ENCODE measurements at regions not wholly inside any gene's neighbourhood (a gene's known extent, or its start where the extent isn't known, plus 50 kb on each side); places are given as distances from the start of the nearest gene placed in this dataset.
A peak's percentile ranks its signal among the peaks of the same experiment; 100 is the strongest.

DNA sequence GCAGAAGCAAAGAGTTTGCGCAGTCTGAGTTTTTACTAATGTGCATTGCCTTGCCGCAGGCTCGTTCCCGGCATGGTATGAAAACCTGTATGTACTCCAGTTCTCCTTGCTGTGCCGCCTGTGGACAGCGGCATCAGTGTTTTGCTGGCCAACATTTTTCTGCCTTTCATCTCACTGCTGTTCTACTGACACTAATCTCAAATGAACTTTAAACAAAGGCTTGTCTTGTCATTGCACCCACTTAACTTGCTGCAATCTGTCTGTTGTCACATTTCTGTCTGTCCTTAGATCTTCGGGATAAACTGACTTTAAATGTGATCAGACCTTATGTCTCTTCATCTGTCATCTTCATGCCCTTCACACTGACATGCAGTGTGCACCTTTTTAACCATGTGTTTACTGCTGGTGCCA is 71.7 kb upstream of the ZNRF2 start:
- DNase-seq: no peak

GRCh38 chr7:30213637-30214036 is 70.8 kb upstream of the ZNRF2 start:
- DNase-seq: no peak

DNA sequence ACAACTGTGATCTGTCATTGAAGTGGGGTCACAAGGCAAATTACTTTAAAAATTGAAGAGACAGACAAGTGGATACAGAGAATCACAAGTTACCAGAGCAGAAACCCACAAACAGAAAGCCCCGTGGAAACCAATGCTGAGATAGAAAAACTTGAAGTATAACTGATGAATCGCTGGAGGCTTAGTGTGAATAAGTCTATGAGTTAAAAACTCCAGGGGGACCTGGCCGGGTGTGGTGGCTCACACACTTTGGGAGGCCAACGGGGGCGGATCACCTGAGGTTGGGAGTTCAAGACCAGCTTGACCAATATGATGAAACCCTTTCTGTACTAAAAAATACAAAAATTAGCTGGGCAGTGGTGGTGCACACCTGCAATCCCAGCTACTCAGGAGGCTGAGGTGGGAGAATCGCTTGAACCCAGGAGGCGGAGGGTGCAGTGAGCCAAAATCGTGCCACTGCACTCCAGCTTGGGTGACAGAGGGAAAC is 69.7 kb upstream of the ZNRF2 start:
- no peak for DNase-seq

DNA sequence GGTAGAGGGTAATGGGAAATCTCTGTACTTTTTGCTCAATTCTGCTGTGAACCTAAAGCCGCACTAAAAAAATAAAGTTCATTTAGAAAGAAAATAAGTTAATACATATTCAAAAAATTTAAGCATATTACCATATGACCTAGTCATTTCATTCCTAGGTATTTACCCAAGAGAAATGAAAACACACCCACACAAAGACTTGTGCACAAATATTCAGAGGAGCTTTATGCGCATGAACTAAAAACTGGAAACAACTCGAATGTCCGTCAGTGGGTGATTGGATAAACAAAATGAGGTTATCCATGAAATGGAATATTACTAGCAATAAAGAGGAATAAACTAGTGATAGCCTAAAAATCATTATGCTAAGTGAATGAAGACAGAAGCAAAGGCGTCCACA is 62.6 kb upstream of the ZNRF2 start:
- no peak for DNase-seq

DNA sequence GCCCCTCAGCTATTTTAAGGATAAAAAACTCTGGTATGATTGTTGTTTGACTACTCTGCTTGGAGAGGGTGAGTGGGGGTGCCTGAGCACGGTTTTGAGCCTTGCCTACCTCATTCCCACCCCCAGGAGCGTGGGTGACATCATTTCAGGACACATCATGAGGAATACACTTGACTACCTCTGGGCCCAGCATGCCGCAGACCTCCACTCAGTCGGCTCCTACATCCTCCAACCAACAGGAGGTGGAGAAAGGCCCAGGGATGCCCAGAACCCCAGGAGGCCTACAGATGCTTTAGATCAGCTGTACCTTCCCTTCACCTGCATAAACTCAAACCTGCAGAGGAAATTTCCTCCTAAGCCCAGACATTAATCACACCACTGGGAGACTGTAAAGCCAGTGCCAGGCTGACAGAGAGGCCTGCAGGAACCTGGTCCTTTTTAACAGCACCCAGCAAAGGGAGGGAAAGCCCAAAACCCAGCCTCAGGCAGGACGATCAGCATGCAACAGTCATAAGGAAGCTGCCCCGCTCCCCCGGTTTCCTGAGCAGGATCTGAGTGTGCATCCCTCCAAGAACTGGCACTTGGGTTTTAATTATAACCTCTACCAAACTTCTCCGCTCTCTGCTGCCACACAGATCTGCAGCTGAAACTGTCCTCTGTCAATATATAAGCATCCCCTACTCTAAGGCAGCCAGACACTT is 61.7 kb upstream of the ZNRF2 start:
- no peak for DNase-seq

DNA sequence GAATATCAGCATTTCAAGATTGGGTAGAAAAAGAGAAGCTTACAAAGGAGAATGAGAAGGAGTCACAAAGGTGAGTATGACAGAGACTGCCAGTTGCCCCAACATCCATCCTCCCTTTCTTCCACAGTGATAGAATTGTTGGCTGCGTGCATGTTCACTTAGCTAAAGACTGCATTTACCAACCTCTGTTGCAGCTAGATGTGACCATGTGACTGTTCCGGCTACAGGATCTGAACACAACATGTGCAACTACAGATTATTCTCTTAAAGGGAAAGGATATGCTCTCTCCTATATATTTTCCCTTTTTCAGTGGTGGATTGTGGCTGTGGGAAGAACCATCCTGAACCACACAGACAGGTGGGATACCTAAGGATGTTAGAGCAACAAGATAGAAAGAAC is 60.5 kb upstream of the ZNRF2 start:
- DNase-seq: no peak

GRCh38 chr7:30224511-30225062 is 59.8 kb upstream of the ZNRF2 start:
- DNase-seq: no peak

- no peak for DNase-seq
These were observed 58.4 kb upstream of the ZNRF2 start for GRCh38 chr7:30225863-30226613.

GRCh38 chr7:30226614-30227268 is 57.7 kb upstream of the ZNRF2 start:
- DNase-seq: peak; percentile 17

DNA sequence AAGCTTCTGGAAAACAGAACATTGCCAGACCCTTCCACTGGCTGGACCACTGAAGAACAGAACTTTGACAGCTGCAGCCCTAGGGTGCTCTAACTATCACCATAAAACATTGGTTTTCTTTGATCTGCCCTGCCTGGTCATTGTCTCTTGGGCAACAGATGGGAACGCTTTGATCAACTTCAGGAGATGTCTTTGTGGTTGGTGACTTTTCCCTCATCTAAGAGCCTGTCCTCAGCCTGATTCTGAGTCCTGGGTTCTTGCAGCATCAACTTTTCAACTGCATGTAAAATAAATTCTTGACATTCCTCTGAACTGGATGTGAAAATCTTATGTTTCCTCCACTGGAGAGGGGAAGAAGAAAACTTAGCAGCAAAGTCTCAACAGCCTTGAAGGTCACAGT is 53.1 kb upstream of the ZNRF2 start:
- no peak for DNase-seq

DNA sequence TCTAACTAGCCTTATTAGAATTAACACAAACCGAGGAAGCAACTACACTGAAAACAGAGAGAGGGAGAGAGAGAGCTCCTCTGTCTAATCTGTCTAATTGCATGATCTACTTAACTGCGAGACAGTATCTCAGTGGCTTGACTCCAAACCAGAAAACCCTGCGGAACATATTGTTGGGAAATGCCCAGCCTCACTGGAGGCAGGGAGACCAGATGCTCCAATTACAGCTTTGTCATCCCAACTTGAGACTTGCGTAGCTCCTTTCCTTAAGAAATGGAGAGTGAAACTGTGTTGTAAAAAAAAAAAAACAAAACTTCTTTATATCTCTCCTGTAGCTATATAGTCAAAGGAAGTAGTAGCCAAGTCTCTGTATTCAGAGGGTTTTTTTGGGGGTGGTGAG is 52.0 kb upstream of the ZNRF2 start:
- no peak for DNase-seq

Measured in NCI-H748 treated with DMSO at 0.1 percent for 48 hours (cell line).